Neural progenitor cell (in vitro differentiated cells): ENCODE measurements at regions not wholly inside any gene's neighbourhood (a gene's known extent, or its start where the extent isn't known, plus 50 kb on each side); places are given as distances from the start of the nearest gene placed in this dataset.

Source experiments
- EZH2 ChIP-seq: fragments of 200-600 bp; sonication (generic); IDR thresholded peaks from 2 replicates; pipeline ENCODE4 v1.6.1; 2017; ENCODE audit warnings: antibody characterized with exemption, mild to moderate bottlenecking, moderate library complexity
- TF ChIP-seq, protein P1 (sequence below): fragments of 200-600 bp; sonication (generic); IDR thresholded peaks from 2 replicates; pipeline ENCODE4 v1.5.1; 2017; ENCODE audit warnings: antibody characterized with exemption, mild to moderate bottlenecking

DNA sequence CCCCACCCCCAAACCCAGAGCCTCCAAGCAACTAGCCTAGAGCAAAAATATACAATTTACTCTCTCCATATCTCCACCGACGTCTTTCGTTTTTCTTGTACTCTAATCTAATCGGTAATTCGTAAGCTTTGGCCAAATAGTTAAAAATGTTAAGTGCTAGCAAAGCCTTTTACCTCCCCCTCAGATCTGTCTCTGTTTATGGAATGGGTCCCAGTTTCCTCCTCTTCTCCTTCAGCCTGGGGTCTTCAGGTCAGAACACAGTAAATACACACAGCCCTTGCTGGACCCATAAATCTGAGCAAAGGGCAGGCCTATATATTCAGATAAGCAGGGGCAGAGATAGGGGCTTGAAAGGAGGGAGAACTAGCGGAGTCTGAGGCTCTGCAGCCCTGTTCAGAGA, 267.4 kb downstream of the MEIS1 start:
- no peak for TF ChIP-seq EZH2
- TF ChIP-seq, protein P1, sequence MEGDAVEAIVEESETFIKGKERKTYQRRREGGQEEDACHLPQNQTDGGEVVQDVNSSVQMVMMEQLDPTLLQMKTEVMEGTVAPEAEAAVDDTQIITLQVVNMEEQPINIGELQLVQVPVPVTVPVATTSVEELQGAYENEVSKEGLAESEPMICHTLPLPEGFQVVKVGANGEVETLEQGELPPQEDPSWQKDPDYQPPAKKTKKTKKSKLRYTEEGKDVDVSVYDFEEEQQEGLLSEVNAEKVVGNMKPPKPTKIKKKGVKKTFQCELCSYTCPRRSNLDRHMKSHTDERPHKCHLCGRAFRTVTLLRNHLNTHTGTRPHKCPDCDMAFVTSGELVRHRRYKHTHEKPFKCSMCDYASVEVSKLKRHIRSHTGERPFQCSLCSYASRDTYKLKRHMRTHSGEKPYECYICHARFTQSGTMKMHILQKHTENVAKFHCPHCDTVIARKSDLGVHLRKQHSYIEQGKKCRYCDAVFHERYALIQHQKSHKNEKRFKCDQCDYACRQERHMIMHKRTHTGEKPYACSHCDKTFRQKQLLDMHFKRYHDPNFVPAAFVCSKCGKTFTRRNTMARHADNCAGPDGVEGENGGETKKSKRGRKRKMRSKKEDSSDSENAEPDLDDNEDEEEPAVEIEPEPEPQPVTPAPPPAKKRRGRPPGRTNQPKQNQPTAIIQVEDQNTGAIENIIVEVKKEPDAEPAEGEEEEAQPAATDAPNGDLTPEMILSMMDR: no peak
